Right renal cortex interstitium (tissue), 3 donors: ENCODE measurements at regions not wholly inside any gene's neighbourhood (a gene's known extent, or its start where the extent isn't known, plus 50 kb on each side); places are given as distances from the start of the nearest gene placed in this dataset.
"Not testable (repeated sequence)": the region's sequence is repeated elsewhere in the genome, so short reads cannot be mapped to it uniquely, and the experiment has no call there.

ENCODE experiments used
- DNase-seq, 3 donors: peaks; one replicate each; pipeline ENCODE4 v3.0.0-alpha.2; 2013; ENCODE audit warnings: low read depth in 3 of 3, low spot score in 2 of 3

DNA sequence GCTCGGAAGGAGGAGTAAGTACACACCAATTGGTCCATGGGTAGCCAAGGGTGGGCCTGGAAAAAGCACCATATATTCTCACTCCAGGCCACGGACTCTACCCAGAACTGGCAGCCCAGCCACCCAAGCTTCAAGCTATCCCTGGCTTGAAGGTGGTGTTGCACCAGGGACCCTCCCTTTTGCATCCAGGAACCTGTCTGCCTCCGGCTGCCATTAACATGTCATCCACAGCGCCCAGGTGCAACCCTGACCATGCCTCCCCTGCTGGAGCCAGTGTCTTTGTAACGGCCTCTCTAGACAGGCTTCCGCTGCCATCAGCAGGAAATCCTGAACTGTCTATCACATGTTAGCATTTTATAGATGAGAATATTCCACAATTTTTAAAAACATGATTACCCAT is 2158.5 kb upstream of the RAG2 start:
- no peak for DNase-seq

DNA sequence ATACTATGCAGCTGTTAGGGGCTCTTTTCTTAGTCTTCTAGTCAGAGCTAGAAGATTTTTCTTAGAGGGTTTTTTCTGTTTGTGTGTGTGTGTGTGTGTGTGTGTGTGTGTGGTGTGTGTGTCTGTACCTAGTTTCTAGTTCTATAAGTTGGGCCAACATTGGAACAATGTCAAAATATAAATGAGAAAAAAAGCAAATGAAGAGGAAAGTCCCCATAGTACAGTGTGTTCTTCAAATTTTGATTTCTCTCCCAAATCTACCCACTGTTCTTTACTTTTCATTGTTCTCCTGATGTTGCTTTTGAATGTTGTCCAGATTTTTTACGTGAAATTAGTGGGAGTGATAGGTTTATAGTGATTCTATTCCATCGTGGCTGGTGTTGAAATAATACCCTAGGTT is 2153.4 kb upstream of the RAG2 start:
- DNase-seq, result no peak

DNA sequence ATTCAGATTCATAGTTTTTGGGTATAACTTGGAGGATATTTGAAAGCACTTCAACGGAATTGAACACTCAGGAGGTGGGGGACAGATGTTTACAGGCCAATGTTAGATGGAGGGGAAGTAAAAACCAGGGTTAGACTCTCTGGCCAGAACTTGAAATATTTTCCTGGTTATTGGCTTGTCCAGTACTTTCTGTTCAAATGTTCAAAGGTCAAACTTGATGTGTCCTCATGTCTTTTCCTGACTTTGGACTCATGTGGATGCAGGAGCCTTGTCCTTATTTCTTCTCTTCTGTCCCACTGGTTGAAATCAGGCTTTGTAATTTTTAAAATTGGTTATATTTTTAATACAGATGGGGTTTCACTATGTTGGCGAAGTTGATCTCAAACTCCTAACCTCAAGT is 2148.5 kb upstream of the RAG2 start:
- not testable (repeated sequence) for DNase-seq

DNA sequence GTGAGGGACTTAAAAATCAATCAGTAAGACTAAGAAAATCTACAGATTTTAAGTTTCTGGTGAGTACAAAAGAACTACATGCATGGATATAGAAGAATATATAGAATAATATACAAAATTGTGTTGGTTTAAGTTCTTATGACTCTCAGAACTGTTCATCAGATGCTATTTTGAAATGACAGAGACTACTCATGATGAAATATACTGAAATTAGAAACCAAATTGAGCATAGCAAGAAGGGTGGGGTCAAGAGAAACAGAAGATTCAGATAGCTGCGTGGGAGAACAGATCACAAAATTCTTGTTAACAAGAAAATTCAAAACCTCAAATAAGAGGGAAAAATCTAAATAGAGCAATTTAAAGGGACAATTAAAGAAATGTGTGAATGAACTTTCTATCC is 2125.3 kb upstream of the RAG2 start:
- DNase-seq, result no peak

DNA sequence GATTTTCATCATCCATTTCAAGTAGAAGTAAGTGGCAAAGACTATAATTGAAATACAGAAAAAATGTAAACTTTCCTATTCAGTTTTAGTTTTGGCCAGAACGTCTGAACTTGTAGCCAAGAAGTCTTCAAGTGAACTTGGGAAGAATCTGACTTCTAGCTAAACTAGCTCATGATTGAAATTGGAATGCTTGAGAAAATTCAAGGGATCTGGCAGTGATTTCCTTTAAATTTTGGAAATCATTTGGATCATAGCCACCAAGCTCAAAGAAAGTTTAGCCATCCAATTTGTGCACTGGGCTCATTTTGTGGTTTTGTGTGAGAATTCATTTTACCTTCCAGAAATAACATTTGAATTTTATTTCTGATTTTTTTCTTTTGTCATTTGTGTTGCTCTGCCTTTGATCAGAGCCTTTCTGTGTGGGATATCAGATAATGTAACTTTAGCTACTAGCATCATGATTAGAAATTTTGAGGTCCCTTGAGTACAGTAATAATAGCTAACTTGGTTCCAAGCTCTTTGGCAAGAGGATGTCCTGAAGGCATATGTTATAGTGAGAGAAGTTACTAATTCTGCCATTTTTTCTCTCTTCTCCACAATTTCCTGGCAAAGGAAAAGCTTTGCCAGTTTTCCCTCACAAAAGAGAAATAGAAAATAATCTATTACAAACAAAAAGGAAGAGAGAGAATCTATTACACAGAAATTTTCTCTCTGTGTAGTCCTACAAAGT is 2123.7 kb upstream of the RAG2 start:
- DNase-seq, result no peak

DNA sequence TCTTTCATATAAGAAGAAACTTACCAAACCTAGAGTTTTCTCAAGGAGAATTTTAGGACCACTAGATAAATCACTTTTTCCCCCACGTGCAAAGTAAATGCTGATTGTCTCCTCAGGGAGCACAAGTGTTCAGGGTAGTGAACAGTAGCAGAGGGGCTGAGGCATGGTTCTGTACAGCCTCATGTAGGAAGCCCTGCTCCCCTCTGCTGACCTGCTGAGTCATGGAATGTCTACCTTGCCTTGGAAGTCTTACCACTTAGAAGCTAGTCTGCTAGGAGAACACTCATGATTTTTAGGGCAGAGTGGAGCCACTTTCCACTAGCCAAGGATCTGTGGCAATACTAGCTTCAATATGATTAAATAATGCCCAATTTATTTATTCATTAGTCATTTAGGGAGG is 2120.6 kb upstream of the RAG2 start:
- no peak for DNase-seq

DNA sequence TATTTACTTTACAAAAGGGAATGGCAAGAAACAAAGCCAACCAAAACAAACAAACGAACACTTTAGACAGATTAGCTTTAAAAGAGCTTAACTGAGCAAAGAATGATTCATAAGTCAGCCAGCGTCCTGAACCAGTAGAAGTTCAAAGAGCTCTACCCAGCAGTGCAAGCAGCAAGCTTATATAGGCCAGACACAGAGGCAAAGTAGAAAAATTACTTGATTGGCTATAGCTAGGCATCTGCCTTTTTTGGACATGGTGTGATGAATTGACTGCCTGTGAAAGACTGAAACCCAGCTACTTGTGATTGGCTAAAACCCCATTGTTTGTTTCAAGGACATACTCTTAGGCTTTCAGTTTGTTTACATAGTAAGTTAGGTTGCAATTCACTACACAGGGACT is 2120.0 kb upstream of the RAG2 start:
- no peak for DNase-seq

DNA sequence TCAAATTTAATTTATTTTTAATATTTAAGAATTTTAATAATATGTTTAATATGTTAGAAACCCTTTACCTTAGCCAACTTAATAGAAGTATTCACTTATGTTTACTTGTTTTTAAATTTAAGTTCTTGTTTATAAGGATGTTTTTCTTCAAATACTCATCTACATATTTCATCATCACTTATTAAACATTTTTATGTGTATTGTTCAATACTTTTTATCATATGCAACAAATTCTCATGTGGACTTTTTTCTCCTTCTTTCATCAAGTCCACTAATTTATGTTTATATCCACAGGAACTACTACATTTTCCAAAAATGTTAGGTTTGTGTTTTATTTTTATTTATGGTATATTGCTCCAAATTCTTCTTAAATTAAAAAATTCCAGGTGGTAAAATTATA is 2113.1 kb upstream of the RAG2 start:
- DNase-seq, result no peak

DNA sequence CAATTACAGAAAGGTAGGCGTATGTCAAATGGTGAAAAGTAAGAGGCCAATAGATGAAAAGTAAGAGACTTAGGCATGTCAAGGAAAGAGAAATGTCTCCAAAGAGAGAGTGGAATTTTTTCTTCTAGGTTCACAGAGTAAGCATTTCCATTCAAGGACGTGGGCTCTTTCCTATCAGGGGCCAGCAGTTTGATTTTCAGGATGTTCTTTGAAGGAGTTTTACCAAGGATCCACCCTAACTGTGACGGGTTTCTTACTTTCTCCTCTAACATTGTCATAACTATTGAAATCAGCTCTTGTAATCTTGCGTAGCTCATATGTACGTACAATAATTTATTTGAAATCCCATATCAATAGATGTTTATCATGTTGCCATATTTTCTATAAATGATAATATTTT is 2112.2 kb upstream of the RAG2 start:
- no peak for DNase-seq

DNA sequence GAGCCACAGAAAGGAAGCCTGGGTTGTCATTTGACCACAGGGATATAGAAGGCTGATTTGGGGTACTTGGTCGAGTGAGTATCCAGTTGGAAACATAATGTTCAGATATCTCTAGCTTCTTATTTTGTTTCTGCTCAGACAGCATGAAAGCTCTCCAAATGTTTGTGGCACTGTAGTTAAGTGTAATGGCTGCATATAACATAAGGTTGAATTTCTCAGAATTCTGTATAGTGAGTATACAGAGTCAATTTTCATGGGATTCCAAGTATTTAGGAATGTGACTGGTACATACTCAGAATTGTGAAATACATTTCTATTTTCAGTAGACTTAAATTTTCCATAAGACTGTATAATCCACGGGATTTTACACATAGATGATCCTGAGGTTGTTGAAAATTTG is 2102.1 kb upstream of the RAG2 start:
- no peak for DNase-seq

DNA sequence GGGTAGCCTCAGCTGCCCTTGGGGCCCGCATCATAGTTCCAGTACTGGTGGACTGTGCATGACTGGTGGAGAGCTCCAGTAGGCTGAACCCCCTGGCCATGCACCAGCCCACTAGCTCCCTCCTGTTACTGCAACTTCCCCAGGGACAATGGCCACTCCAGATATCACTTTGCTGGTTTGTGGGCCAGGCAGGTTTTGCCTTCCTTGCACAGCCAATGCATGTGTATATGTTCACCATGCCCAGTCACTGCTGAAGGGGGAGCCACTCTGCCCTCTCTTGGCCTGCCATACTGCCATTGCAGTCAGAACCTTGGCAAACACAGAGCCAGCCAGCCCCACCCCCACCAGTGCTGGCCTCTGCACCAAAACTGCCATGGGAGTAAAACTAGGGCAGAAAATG is 2095.3 kb upstream of the RAG2 start:
- DNase-seq, result no peak

DNA sequence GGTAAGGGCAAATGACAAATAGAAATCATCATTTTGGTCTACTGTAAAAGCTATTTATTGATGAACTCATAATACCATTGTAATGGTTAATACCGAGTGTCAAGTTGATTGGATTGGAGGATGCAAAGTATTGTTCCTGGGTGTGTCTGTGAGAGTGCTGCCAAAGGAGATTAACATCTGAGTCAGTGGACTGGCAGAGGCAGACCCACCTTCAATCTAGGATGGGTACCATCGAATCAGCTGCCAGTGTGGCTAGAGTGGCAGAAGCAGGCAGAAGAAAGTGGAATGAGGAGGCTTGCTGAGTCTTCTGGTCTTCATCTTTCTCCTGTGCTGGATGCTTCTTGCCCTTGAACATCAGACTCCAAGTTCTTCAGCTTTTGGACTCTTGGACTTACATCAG is 2092.2 kb upstream of the RAG2 start:
- not testable (repeated sequence) for DNase-seq

DNA sequence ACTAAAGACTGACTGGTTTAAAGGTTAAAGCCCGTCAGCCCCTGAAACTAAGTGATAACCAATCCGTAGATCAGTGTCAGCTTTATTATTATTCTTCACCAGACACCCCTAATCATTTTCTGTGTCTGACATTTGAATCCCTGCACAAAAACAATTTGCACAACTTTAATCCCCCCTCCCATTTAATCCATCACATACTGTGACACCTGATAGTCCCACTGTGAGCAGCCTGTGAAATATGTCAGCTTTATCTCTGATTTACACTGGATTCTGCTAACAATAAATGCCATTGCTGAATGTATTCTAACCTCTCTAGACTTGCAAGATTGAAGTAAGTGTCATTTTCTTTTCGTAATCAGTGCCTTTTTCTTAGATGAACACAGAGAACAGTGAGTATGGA is 2089.0 kb upstream of the RAG2 start:
- no peak for DNase-seq

DNA sequence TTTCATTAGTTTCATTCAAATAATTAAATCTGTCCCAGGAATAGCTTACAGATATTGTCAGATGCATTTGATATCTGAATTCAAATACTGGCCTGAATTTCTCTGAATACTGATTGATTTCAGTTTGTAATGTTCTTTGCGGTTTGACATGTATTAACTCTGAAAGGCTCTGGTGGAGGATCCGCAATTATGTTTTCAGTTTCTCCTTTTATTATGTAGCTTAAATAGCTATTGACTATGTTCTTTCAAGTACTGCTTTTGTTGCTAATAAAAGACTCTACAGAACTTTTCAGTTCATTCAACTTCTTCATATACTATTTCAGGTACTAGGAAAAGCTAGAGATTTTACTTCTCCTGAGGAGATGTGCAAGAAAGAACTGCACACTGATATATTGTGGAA is 2085.4 kb upstream of the RAG2 start:
- no peak for DNase-seq

DNA sequence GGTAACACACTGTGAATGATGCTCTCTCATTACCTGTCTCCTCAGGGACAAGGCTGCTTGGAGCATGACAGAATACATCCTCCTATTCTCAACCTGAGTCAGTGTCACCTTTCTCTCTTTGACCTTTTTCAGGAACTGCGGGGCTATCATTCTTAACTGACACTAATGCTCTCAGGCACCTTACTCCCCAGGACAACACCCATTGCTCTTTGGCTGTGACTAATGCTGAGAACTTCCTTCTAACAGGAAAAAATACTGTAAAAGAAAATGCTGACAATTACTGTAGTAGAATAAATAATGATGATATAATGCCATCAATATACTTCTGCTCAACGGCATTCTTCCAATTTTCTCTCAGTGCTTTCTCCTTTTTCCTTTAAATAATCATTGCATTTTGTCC is 2082.7 kb upstream of the RAG2 start:
- no peak for DNase-seq

DNA sequence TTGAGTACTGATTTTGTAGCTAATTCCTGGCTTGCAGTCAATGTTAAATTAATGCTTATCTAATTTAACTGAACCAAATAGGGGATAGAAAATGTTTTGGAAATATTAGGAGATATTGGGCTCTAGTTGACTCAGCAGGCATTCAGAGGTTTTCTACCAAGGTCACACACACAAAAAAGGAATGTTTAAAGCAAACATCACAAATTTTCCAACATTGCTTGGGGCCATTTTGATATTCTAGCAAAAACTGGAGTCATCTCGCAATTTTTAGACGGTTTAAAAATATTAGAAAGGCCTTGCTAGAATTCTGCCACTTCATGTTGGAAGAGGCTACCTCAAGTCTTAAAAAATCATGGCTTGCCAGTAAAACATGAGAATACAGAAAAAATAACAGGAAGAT is 2082.1 kb upstream of the RAG2 start:
- DNase-seq, result no peak

DNA sequence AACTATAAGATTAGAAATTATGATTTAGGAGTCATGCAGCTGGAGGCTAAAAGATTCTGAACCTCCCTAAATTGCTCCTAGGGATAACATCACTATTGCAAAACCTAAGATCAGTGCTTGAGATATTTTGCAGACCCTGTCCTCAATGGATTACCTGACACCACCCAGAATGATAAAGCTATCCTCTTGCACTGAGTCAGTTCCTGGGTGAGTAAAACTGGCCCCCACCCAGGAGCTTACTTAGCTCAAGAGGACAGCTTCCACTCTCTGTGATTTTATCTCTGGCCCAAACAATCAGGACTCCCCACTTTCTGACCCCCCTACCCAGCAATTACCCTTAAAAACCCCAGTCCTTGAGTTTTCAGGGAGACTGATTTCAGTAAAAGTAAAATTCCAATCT is 2074.4 kb upstream of the RAG2 start:
- no peak for DNase-seq

DNA sequence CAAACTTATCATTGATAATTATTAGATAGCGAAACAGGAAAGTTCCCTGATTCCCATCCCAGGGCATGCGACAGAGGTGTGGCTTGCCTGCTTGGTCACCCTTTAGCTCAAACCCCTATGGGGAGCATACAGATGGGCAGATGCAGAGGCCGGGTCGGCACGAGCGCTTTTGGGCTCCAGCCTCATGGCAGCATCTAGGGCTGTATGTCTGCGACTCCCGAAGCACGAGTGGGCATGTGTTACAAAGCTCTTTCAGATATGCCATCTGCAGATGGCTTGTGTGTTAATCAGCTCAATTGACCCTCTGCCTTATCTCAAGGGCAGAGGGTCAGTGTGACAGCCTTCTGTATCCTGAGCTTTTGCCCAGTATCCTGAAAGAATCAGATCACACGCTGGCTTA is 2069.3 kb upstream of the RAG2 start:
- DNase-seq, result no peak

DNA sequence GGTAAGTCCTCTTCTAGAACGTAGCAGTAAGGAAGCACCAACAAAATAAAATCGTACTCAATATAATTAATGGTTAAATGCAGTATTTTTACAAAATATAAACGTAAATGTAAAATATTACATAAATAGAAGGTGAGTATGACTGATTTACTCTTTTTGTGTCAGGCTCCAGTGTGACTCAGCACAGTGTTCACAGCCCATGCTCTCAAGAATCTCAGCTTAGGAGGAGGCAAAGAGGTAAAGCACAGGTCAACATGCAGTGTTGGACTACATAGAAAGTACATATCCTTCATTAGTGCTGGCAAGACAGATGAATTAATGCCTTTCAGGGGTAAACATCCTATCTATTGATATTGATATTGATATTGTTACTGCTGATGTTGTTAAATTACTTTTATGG is 2050.6 kb upstream of the RAG2 start:
- DNase-seq, result no peak

DNA sequence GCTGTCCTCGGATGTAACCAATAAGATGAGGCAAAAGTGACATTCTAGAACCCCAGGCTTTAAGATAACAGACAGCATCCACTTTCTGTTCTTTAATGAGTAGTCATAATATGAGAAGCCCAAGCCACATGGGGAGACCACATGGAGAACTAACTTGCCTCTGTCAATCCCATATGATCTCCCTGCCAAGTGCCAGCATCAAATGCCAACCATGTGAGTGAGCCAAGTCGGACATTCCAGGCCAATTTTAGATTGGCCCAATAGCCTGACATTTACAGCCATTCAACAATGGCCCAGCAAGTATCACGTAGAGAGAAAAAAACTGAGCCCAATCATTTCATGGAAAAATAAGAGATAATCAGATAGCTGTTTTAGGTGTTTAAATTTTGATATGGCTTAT is 2048.3 kb upstream of the RAG2 start:
- no peak for DNase-seq

DNA sequence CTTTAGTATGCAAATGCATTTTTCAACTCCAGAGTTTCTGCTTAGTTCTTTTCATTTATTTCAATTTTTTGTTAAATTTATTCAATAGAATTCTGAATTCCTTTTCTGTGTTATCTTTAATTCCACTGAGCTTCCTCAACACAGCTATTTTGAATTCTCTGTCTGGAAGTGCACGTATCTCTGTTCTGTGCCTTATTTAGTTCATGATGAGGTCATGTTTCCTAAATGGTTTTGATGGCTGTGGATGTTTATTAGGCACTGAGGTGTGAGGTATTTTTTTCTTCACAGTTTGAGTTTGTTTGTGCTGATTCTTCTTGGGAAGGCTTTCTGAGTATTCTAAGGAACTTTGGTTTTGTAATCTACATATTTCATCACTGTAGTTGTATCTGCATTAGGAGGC is 2042.8 kb upstream of the RAG2 start:
- no peak for DNase-seq

DNA sequence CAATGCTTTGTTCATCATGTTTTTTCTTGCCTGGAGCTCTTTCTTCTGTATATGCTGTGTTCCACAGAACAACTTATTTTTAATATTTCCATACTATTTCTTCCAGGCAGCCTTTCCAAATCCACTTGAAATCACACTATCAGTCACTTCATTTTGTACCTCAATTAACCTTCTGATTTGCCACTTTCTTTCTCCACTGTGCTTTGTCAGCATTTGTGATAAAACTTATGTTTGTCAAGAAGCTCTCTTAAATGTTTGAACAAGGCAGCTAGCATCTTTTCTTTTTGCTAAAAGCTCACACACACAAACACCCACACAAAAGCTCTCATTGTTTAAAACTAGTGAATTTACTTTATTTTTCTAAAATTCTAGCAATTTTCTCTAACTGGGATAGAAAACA is 2014.7 kb upstream of the RAG2 start:
- DNase-seq, result no peak

DNA sequence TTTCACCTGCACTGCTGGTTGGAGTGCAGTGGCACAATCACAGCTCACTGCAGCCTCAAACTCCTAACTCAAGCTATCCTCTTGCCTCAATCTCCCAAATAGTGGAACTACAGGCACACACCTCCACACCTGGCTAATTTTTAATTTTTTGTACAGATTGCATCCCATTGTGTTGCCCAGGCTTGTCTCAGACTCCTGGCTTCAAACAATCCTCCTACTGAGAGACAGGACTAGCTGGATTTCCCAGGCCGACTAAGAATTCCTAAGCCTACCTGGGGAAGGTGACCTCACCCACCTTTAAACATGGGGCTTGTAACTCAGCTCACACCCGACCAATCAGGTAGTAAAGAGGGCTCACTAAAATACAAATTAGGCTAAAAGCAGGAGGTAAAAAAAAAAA is 2003.3 kb upstream of the RAG2 start:
- DNase-seq, result not testable (repeated sequence)
